ENCODE measurements at regions not wholly inside any gene's neighbourhood (a gene's known extent, or its start where the extent isn't known, plus 50 kb on each side); places are given as distances from the start of the nearest gene placed in this dataset.

DNA sequence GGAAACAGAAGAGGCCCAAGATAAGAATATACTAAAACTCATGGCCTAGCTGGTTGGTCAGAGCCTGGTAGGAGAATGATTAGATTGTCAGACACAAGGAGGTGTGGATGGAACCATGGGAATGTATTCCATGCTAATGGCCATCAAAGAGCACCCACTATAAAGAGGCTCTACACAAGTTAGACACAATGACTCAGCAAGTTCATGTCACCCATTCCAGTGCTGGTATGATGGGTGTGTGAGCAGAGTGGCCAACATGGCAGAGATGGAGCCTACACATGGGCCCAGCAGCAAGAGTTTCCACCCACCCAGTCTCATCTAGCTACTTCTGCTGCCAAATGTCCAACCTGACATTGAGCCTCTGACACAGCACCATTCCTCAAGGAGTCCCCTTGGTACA is 97.5 kb upstream of the COG2 start:
- Histone ChIP-seq H3K4me2 (ENCODE audit: low read depth, low read length) (no peak overlapping the region), H3K27ac (ENCODE audit: insufficient read depth, low read length) (no peak overlapping the region), H4K20me1 (ENCODE audit: insufficient read depth, low read length) (no peaks in the 10 kb centered on the region), H2AFZ (replicated peaks; ENCODE audit: low read length, poor library complexity) (no peak overlapping the region), H3K9me1 (ENCODE audit: insufficient read depth, low read length) (no peaks in the 10 kb centered on the region), H3K9me3 (ENCODE audit: control insufficient read depth, insufficient read depth, low read length) (0 out of 2 replicates have a peak, but pooled peaks cover 2% of the 10 kb centered on the region), H3K4ac (ENCODE audit: low read depth, low read length) (no peak overlapping the region), H2BK20ac (ENCODE audit: low read depth, low read length) (no peak overlapping the region), H4K91ac (ENCODE audit: insufficient read depth, low read depth, low read length) (no peak overlapping the region), H4K8ac (ENCODE audit: low read depth in 2 of 2, low read length in 2 of 2) (no peak overlapping the region), H2BK5ac (ENCODE audit: low read depth, low read length, poor library complexity, severe bottlenecking) (no peak overlapping the region), H3K4me1 (ENCODE audit: control insufficient read depth, insufficient read depth, low read length) (no peaks in the 10 kb centered on the region), H3K27me3 (ENCODE audit: control insufficient read depth, insufficient read depth, low read length) (no peaks in the 10 kb centered on the region), H3K9ac (ENCODE audit: low read depth, low read length) (no peak overlapping the region), H3K18ac (ENCODE audit: low read depth, low read length) (no peak overlapping the region), H2BK15ac (ENCODE audit: low read depth, low read length) (no peak overlapping the region), H2AK5ac (ENCODE audit: low read depth, low read length) (no peak overlapping the region), H3K79me1 (ENCODE audit: low read depth in 1 of 2, low read length in 2 of 2) (no peaks in the 10 kb centered on the region), H3K23ac (ENCODE audit: low read depth, low read length) (no peak overlapping the region), H3K14ac (replicated peaks; ENCODE audit: low read depth, low read length) (no peak overlapping the region), H2AK9ac (replicated peaks; ENCODE audit: low read depth, low read length, poor library complexity) (no peak overlapping the region), H3K4me3 (ENCODE audit: insufficient read depth, low read depth, low read length) (no peak overlapping the region), H3K56ac (ENCODE audit: extremely low read depth, insufficient read depth, low read length) (no peak overlapping the region), H2BK120ac (ENCODE audit: low read depth, low read length) (no peak overlapping the region), H3K36me3 (ENCODE audit: control insufficient read depth, insufficient read depth, low read length) (no peaks in the 10 kb centered on the region), H4K5ac (ENCODE audit: low read depth, low read length) (no peak overlapping the region)
- TF ChIP-seq BHLHE40 (IDR thresholded peaks at IDR 0.05; ENCODE audit: low read depth, low read length) (no peak), RCOR1 (IDR thresholded peaks at IDR 0.05; ENCODE audit: insufficient replicate concordance, low read length) (no peak), NFE2L2 (IDR thresholded peaks at IDR 0.05; ENCODE audit: low read depth, low read length) (peak; percentile 76)
- ATAC-seq (ENCODE audit: low read depth) (no peak), DNase-seq (no peak)
- BruUV-seq (replicated peaks) = no TSS peak
- ChIA-PET CTCF (no interaction called here), POLR2A (ENCODE audit: unreplicated experiment) (no interaction called here)
- dilution Hi-C loops (cut with HindIII; ENCODE audit: low sequenced_read_pairs, unreplicated experiment) = no loop called here
- intact Hi-C loops (cut with micrococcal nuclease) = no loop called here
- in situ Hi-C loops (cut with MboI; ENCODE audit: low sequenced_read_pairs) = no loop called here
